ENCODE measurements at regions not wholly inside any gene's neighbourhood (a gene's known extent, or its start where the extent isn't known, plus 50 kb on each side); places are given as distances from the start of the nearest gene placed in this dataset.
"Not testable (repeated sequence)": the region's sequence is repeated elsewhere in the genome, so short reads cannot be mapped to it uniquely, and the experiment has no call there.

GRCh38 chr5:56731473-56731872 is 83.9 kb upstream of the MAP3K1 start:
- H3K9ac ChIP-seq (ENCODE audit: low read length); H2AK5ac ChIP-seq (ENCODE audit: low read length); H2BK12ac ChIP-seq (ENCODE audit: low read length); H3K4me2 ChIP-seq (ENCODE audit: low read length); H3K27ac ChIP-seq (ENCODE audit: low read depth, low read length); H3K9me3 ChIP-seq (ENCODE audit: insufficient read depth, low read depth, low read length); H3K79me2 ChIP-seq (ENCODE audit: control insufficient read depth, insufficient read depth, low read length, poor library complexity); H2BK120ac ChIP-seq (ENCODE audit: insufficient read depth, low read length, poor library complexity); H3K4me3 ChIP-seq (ENCODE audit: low read depth, low read length); H3K4ac ChIP-seq (ENCODE audit: low read depth, low read length); H3K27me3 ChIP-seq (ENCODE audit: insufficient read depth, low read length); H3K18ac ChIP-seq (ENCODE audit: low read length); H4K12ac ChIP-seq (ENCODE audit: low read depth, low read length); H2BK5ac ChIP-seq (ENCODE audit: low read depth, low read length, poor library complexity); H3K14ac ChIP-seq (ENCODE audit: low read length); DNase-seq; H3K36me3 ChIP-seq (ENCODE audit: control insufficient read depth in 1 of 2, insufficient read depth in 2 of 2, low read length in 2 of 2); H3K79me1 ChIP-seq (ENCODE audit: low read length); H2AFZ ChIP-seq (ENCODE audit: insufficient read depth, low read length, poor library complexity); H4K91ac ChIP-seq (ENCODE audit: low read depth, low read length); H3K23ac ChIP-seq (ENCODE audit: low read length); H4K8ac ChIP-seq (ENCODE audit: low read depth, low read length): not testable (repeated sequence)
- no CpG with 5 or more reads among the region's 2 CpGs for WGBS (ENCODE audit: extremely low coverage, insufficient coverage, insufficient read length)
- peaks cover 10 to 17% of the 10 kb centered on the region in 2 experiments for H3K4me1 ChIP-seq (ENCODE audit: control insufficient read depth in 1 of 2, insufficient read depth in 2 of 2, low read length in 2 of 2)

GRCh38 chr5:56729488-56729887 is 85.9 kb upstream of the MAP3K1 start:
- H3K36me3 ChIP-seq (ENCODE audit: control insufficient read depth in 1 of 2, insufficient read depth in 2 of 2, low read length in 2 of 2) = no peaks in the 10 kb centered on the region
- H2BK5ac ChIP-seq (ENCODE audit: low read depth, low read length, poor library complexity) = no peak overlapping the region
- H3K27me3 ChIP-seq (ENCODE audit: insufficient read depth, low read length) = no peaks in the 10 kb centered on the region
- H3K79me2 ChIP-seq (ENCODE audit: control insufficient read depth, insufficient read depth, low read length, poor library complexity) = no peaks in the 10 kb centered on the region
- H3K18ac ChIP-seq (ENCODE audit: low read length) = no peak overlapping the region
- no peak overlapping the region for H2BK120ac ChIP-seq (ENCODE audit: insufficient read depth, low read length, poor library complexity)
- no peak overlapping the region for H3K4ac ChIP-seq (ENCODE audit: low read depth, low read length)
- no peak overlapping the region for H3K27ac ChIP-seq (ENCODE audit: low read depth, low read length)
- no peak for DNase-seq
- H3K9ac ChIP-seq (ENCODE audit: low read length) = no peak overlapping the region
- H3K23ac ChIP-seq (ENCODE audit: low read length) = no peak overlapping the region
- H2AFZ ChIP-seq (ENCODE audit: insufficient read depth, low read length, poor library complexity) = no peak overlapping the region
- H3K14ac ChIP-seq (ENCODE audit: low read length) = no peak overlapping the region
- WGBS (ENCODE audit: extremely low coverage, insufficient coverage, insufficient read length) = no CpG with 5 or more reads among the region's 1 CpG
- no peak overlapping the region for H3K4me3 ChIP-seq (ENCODE audit: low read depth, low read length)
- H3K9me3 ChIP-seq (ENCODE audit: insufficient read depth, low read depth, low read length) = no peaks in the 10 kb centered on the region
- no peak overlapping the region for H2AK5ac ChIP-seq (ENCODE audit: low read length)
- no peak overlapping the region for H4K8ac ChIP-seq (ENCODE audit: low read depth, low read length)
- no peak overlapping the region for H2BK12ac ChIP-seq (ENCODE audit: low read length)
- no peak overlapping the region for H3K4me2 ChIP-seq (ENCODE audit: low read length)
- peaks cover 8 to 14% of the 10 kb centered on the region in 2 experiments for H3K4me1 ChIP-seq (ENCODE audit: control insufficient read depth in 1 of 2, insufficient read depth in 2 of 2, low read length in 2 of 2)
- no peak overlapping the region for H4K12ac ChIP-seq (ENCODE audit: low read depth, low read length)
- peaks cover 8% of the 10 kb centered on the region for H3K79me1 ChIP-seq (ENCODE audit: low read length)
- H4K91ac ChIP-seq (ENCODE audit: low read depth, low read length) = no peak overlapping the region

- Histone ChIP-seq H2BK120ac (ENCODE audit: insufficient read depth, low read length, poor library complexity) (no peak overlapping the region), H3K27ac (ENCODE audit: low read depth, low read length) (no peak overlapping the region), H3K79me1 (ENCODE audit: low read length) (peaks cover 2% of the 10 kb centered on the region), H4K12ac (ENCODE audit: low read depth, low read length) (no peak overlapping the region), H3K9me3 (ENCODE audit: insufficient read depth, low read depth, low read length) (no peaks in the 10 kb centered on the region), H3K27me3 (ENCODE audit: insufficient read depth, low read length) (no peaks in the 10 kb centered on the region), H3K36me3 (ENCODE audit: control insufficient read depth in 1 of 2, insufficient read depth in 2 of 2, low read length in 2 of 2) (no peaks in the 10 kb centered on the region), H4K91ac (ENCODE audit: low read depth, low read length) (no peak overlapping the region), H2AK5ac (ENCODE audit: low read length) (no peak overlapping the region), H3K79me2 (ENCODE audit: control insufficient read depth, insufficient read depth, low read length, poor library complexity) (no peaks in the 10 kb centered on the region), H3K4me3 (ENCODE audit: low read depth, low read length) (no peak overlapping the region), H3K18ac (ENCODE audit: low read length) (no peak overlapping the region), H3K14ac (ENCODE audit: low read length) (no peak overlapping the region), H2BK5ac (ENCODE audit: low read depth, low read length, poor library complexity) (no peak overlapping the region), H3K4me1 (ENCODE audit: control insufficient read depth in 1 of 2, insufficient read depth in 2 of 2, low read length in 2 of 2) (no peaks in the 10 kb centered on the region), H3K23ac (ENCODE audit: low read length) (no peak overlapping the region), H3K4ac (ENCODE audit: low read depth, low read length) (no peak overlapping the region), H2AFZ (ENCODE audit: insufficient read depth, low read length, poor library complexity) (no peak overlapping the region), H3K4me2 (ENCODE audit: low read length) (no peak overlapping the region), H4K8ac (ENCODE audit: low read depth, low read length) (no peak overlapping the region), H3K9ac (ENCODE audit: low read length) (no peak overlapping the region), H2BK12ac (ENCODE audit: low read length) (no peak overlapping the region)
- peak; percentile 11 to 68 for DNase-seq
- no CpG with 5 or more reads among the region's 8 CpGs for WGBS (ENCODE audit: extremely low coverage, insufficient coverage, insufficient read length)
These were observed 89.5 kb upstream of the MAP3K1 start for GRCh38 chr5:56725711-56726411.

GRCh38 chr5:56724857-56725256 is 90.5 kb upstream of the MAP3K1 start:
- not testable (repeated sequence) for H4K8ac ChIP-seq (ENCODE audit: low read depth, low read length); H3K27ac ChIP-seq (ENCODE audit: low read depth, low read length); H3K9ac ChIP-seq (ENCODE audit: low read length); H3K9me3 ChIP-seq (ENCODE audit: insufficient read depth, low read depth, low read length); H3K4me1 ChIP-seq (ENCODE audit: control insufficient read depth in 1 of 2, insufficient read depth in 2 of 2, low read length in 2 of 2); H3K27me3 ChIP-seq (ENCODE audit: insufficient read depth, low read length); H3K4ac ChIP-seq (ENCODE audit: low read depth, low read length); H3K79me1 ChIP-seq (ENCODE audit: low read length); H2BK5ac ChIP-seq (ENCODE audit: low read depth, low read length, poor library complexity); H3K36me3 ChIP-seq (ENCODE audit: control insufficient read depth in 1 of 2, insufficient read depth in 2 of 2, low read length in 2 of 2); DNase-seq; H4K91ac ChIP-seq (ENCODE audit: low read depth, low read length); H2AK5ac ChIP-seq (ENCODE audit: low read length); H3K79me2 ChIP-seq (ENCODE audit: control insufficient read depth, insufficient read depth, low read length, poor library complexity); H4K12ac ChIP-seq (ENCODE audit: low read depth, low read length); H3K18ac ChIP-seq (ENCODE audit: low read length); H3K4me3 ChIP-seq (ENCODE audit: low read depth, low read length); H3K14ac ChIP-seq (ENCODE audit: low read length); H2AFZ ChIP-seq (ENCODE audit: insufficient read depth, low read length, poor library complexity); H3K23ac ChIP-seq (ENCODE audit: low read length); H3K4me2 ChIP-seq (ENCODE audit: low read length); H2BK120ac ChIP-seq (ENCODE audit: insufficient read depth, low read length, poor library complexity); H2BK12ac ChIP-seq (ENCODE audit: low read length)
- WGBS (ENCODE audit: extremely low coverage, insufficient coverage, insufficient read length) = no CpG with 5 or more reads among the region's 4 CpGs
